Natural killer cell (primary cell): ENCODE measurements at regions not wholly inside any gene's neighbourhood (a gene's known extent, or its start where the extent isn't known, plus 50 kb on each side); places are given as distances from the start of the nearest gene placed in this dataset.

Source experiments
- ATAC-seq, 3 donors: fragments of 150-1000 bp in 2 of 3; fragments of 200-7000 bp in 1 of 3; cut with Tn5 transposase; 1 replicate in 1 of 3; 2 replicates in 2 of 3; pipeline ENCODE4 v1.10.0; 2021; ENCODE audit warnings: mild to moderate bottlenecking in 2 of 3, moderate library complexity in 2 of 3
- DNase-seq, 2 donors: peaks; one replicate each; pipeline versions ENCODE4 v3.0.0 to v3.0.0-alpha.2; 2013 to 2021; ENCODE audit warnings: mixed read lengths in 1 of 2
- H3K27ac ChIP-seq: one replicate; pipeline ENCODE4 v1.5.1; 2013; ENCODE audit warnings: mild to moderate bottlenecking, low read length
- H3K27me3 ChIP-seq: one replicate; pipeline ENCODE4 v1.6.1; 2013; ENCODE audit warnings: low read length; ENCODE audit not compliant: control insufficient read depth, insufficient read depth
- H3K36me3 ChIP-seq: one replicate; pipeline ENCODE4 v1.6.1; 2013; ENCODE audit warnings: low read length; ENCODE audit not compliant: control insufficient read depth, insufficient read depth
- H3K4me1 ChIP-seq: one replicate; pipeline ENCODE4 v1.6.1; 2013; ENCODE audit warnings: low read length; ENCODE audit not compliant: control insufficient read depth, insufficient read depth
- H3K4me3 ChIP-seq: one replicate; pipeline ENCODE4 v1.5.1; 2013; ENCODE audit warnings: low read length
- H3K9me3 ChIP-seq: one replicate; pipeline ENCODE4 v1.6.1; 2013; ENCODE audit warnings: low read length; ENCODE audit not compliant: control insufficient read depth, insufficient read depth
- H3K27ac Mint-ChIP-seq, 2 donors: one replicate each; pipeline ENCODE4 v1.8.0; 2022; ENCODE audit warnings: mild to moderate bottlenecking in 2 of 2, mixed read lengths in 2 of 2, moderate library complexity in 1 of 2
- H3K27me3 Mint-ChIP-seq, 2 donors: one replicate each; pipeline ENCODE4 v1.8.0; 2022; ENCODE audit warnings: low read depth in 2 of 2, mixed read lengths in 2 of 2
- H3K36me3 Mint-ChIP-seq: one replicate; pipeline ENCODE4 v1.8.0; 2022; ENCODE audit warnings: mixed read lengths
- H3K4me1 Mint-ChIP-seq, 2 donors: one replicate each; pipeline ENCODE4 v1.8.0; 2022; ENCODE audit warnings: mixed read lengths in 2 of 2
- H3K4me3 Mint-ChIP-seq: one replicate; pipeline ENCODE4 v1.8.0; 2022; ENCODE audit warnings: mild to moderate bottlenecking, moderate library complexity, mixed read lengths
- H3K9me3 Mint-ChIP-seq, 2 donors: one replicate each; pipeline ENCODE4 v1.8.0; 2022; ENCODE audit warnings: mixed read lengths in 2 of 2
- CTCF ChIP-seq: fragments of 200-600 bp; IDR thresholded peaks from one replicate; pipeline ENCODE4 v1.8.0; 2022; ENCODE audit warnings: antibody characterized with exemption
- WGBS: methylation state at CpG from one replicate; pipeline ENCODE4 v1.1.7; 2013; ENCODE audit warnings: missing lambda C conversion rate; ENCODE audit not compliant: insufficient coverage; 5-methylcytosine and 5-hydroxymethylcytosine counted together
- intact Hi-C: fragments of 100-400 bp; cut with micrococcal nuclease; formaldehyde crosslinking; loops from one replicate; pipeline ENCODE4 v1.14.2; 2022

GRCh38 chr16:59296888-59297287 is 562.8 kb upstream of the GOT2 start:
- no peak overlapping the region for H3K27ac ChIP-seq
- H3K27me3 ChIP-seq, result no peaks in the 10 kb centered on the region
- TF ChIP-seq CTCF, result no peak
- Mint-ChIP-seq H3K36me3 (no peaks in the 10 kb centered on the region), H3K27ac (no peak overlapping the region), H3K9me3 (peaks cover 0 to 10% of the 10 kb centered on the region in 2 donors), H3K4me3 (no peak overlapping the region), H3K4me1 (no peaks in the 10 kb centered on the region), H3K27me3 (peaks cover 7 to 17% of the 10 kb centered on the region in 2 donors)
- H3K36me3 ChIP-seq, result no peaks in the 10 kb centered on the region
- no peaks in the 10 kb centered on the region for H3K4me1 ChIP-seq
- no peak for DNase-seq
- no peak for ATAC-seq
- intact Hi-C loops, result no loop called here
- H3K9me3 ChIP-seq, result no peaks in the 10 kb centered on the region
- no peak overlapping the region for H3K4me3 ChIP-seq
- WGBS, result 77% methylated on average over 5 of the region's 5 CpGs

GRCh38 chr16:59295993-59296736 is 562.0 kb upstream of the GOT2 start:
- ATAC-seq, result no peak
- Mint-ChIP-seq H3K9me3 (peaks cover 0 to 10% of the 10 kb centered on the region in 2 donors), H3K27me3 (peaks cover 7 to 17% of the 10 kb centered on the region in 2 donors), H3K4me1 (no peaks in the 10 kb centered on the region), H3K4me3 (no peak overlapping the region), H3K36me3 (no peaks in the 10 kb centered on the region), H3K27ac (no peak overlapping the region)
- Histone ChIP-seq H3K4me3 (no peak overlapping the region), H3K27me3 (no peaks in the 10 kb centered on the region), H3K9me3 (no peaks in the 10 kb centered on the region), H3K4me1 (no peaks in the 10 kb centered on the region), H3K36me3 (no peaks in the 10 kb centered on the region), H3K27ac (no peak overlapping the region)
- 81% methylated on average over 3 of the region's 5 CpGs for WGBS
- no peak for DNase-seq
- TF ChIP-seq CTCF, result no peak
- intact Hi-C loops, result no loop called here

GRCh38 chr16:59295474-59295873 is 561.4 kb upstream of the GOT2 start:
- Histone ChIP-seq H3K36me3 (no peaks in the 10 kb centered on the region), H3K9me3 (no peaks in the 10 kb centered on the region), H3K4me1 (no peaks in the 10 kb centered on the region), H3K27me3 (no peaks in the 10 kb centered on the region), H3K27ac (no peak overlapping the region), H3K4me3 (no peak overlapping the region)
- ATAC-seq (no peak), DNase-seq (no peak)
- H3K4me1 Mint-ChIP-seq, result no peaks in the 10 kb centered on the region
- TF ChIP-seq CTCF, result no peak
- H3K36me3 Mint-ChIP-seq, result no peaks in the 10 kb centered on the region
- intact Hi-C loops, result no loop called here
- no peak overlapping the region for H3K27ac Mint-ChIP-seq
- H3K4me3 Mint-ChIP-seq, result no peak overlapping the region
- H3K9me3 Mint-ChIP-seq, result peaks cover 0 to 10% of the 10 kb centered on the region in 2 donors
- H3K27me3 Mint-ChIP-seq, result peaks cover 7 to 17% of the 10 kb centered on the region in 2 donors

GRCh38 chr16:59290718-59291117 is 556.6 kb upstream of the GOT2 start:
- DNase-seq, result no peak
- no peaks in the 10 kb centered on the region for H3K4me1 Mint-ChIP-seq

More at GRCh38 chr16:59290718-59291117, 556.6 kb upstream of the GOT2 start:
- Histone ChIP-seq H3K4me3 (no peak overlapping the region), H3K9me3 (no peaks in the 10 kb centered on the region), H3K27ac (no peak overlapping the region), H3K36me3 (no peaks in the 10 kb centered on the region), H3K4me1 (no peaks in the 10 kb centered on the region), H3K27me3 (no peaks in the 10 kb centered on the region)
- Mint-ChIP-seq H3K9me3 (peaks cover 0 to 9% of the 10 kb centered on the region in 2 donors), H3K27me3 (peaks cover 0 to 7% of the 10 kb centered on the region in 2 donors), H3K27ac (no peak overlapping the region), H3K36me3 (no peaks in the 10 kb centered on the region), H3K4me3 (no peak overlapping the region)
- no peak for TF ChIP-seq CTCF
- ATAC-seq, result no peak
- intact Hi-C loops, result no loop called here
- WGBS, result 87% methylated on average over 3 of the region's 3 CpGs
